CD14-positive monocyte (primary cell): ENCODE measurements at regions not wholly inside any gene's neighbourhood (a gene's known extent, or its start where the extent isn't known, plus 50 kb on each side); places are given as distances from the start of the nearest gene placed in this dataset.

Source experiments
- DNase-seq, 3 donors: peaks; one replicate each; pipeline ENCODE4 v3.0.0-alpha.2; 2011 to 2022
- H2AFZ ChIP-seq: 2 replicates; pipeline ENCODE4 v1.6.0; 2012; ENCODE audit warnings: mild to moderate bottlenecking, low read depth, low read length, inconsistent platforms; ENCODE audit not compliant: insufficient read depth, poor library complexity, severe bottlenecking
- H3K27ac ChIP-seq, 2 donors: 1 replicate in 1 of 2; 2 replicates in 1 of 2; pipeline ENCODE4 v1.5.1; 2012 to 2013; ENCODE audit warnings: low read length in 2 of 2, control low read depth in 1 of 2, inconsistent platforms in 1 of 2, low read depth in 1 of 2, mild to moderate bottlenecking in 1 of 2
- H3K27me3 ChIP-seq, 2 donors: one replicate each; pipeline versions ENCODE4 v1.6.0 to v1.6.1; 2011 to 2013; ENCODE audit warnings: low read length in 2 of 2; ENCODE audit not compliant: control insufficient read depth in 2 of 2, insufficient read depth in 2 of 2
- H3K36me3 ChIP-seq, 2 donors: replicated peaks in 1 of 2; 1 replicate in 1 of 2; 2 replicates in 1 of 2; pipeline versions ENCODE4 v1.5.1 to v1.6.1; 2012 to 2013; ENCODE audit warnings: low read length in 2 of 2, control low read depth in 1 of 2, inconsistent platforms in 1 of 2, mild to moderate bottlenecking in 1 of 2; ENCODE audit not compliant: insufficient read depth in 2 of 2, control insufficient read depth in 1 of 2
- H3K4me1 ChIP-seq, 2 donors: 1 replicate in 1 of 2; 2 replicates in 1 of 2; pipeline versions ENCODE4 v1.5.1 to v1.6.1; 2012 to 2013; ENCODE audit warnings: low read length in 2 of 2, control low read depth in 1 of 2, inconsistent platforms in 1 of 2, mild to moderate bottlenecking in 1 of 2, moderate library complexity in 1 of 2; ENCODE audit not compliant: insufficient read depth in 2 of 2, control insufficient read depth in 1 of 2
- H3K4me2 ChIP-seq: replicated peaks from 2 replicates; pipeline ENCODE3; 2012; ENCODE audit warnings: low read length, moderate library complexity, mild to moderate bottlenecking; ENCODE audit not compliant: poor library complexity, severe bottlenecking; ENCODE audit errors: extremely low read depth
- H3K4me3 ChIP-seq, 3 experiments: fragments of 200-600 bp in 1 of 3; sonication (generic) in 1 of 3; replicated peaks in 1 of 3; 1 replicate in 2 of 3; 2 replicates in 1 of 3; pipeline ENCODE4 v1.5.1; 2011 to 2013; ENCODE audit warnings: low read length in 3 of 3, mild to moderate bottlenecking in 3 of 3, control low read depth in 2 of 3, low read depth in 2 of 3, inconsistent platforms in 1 of 3, moderate library complexity in 1 of 3
- H3K79me2 ChIP-seq: 2 replicates; pipeline ENCODE4 v1.6.0; 2012; ENCODE audit warnings: mild to moderate bottlenecking, control low read depth, inconsistent platforms, low read length, moderate library complexity; ENCODE audit not compliant: insufficient read depth
- H3K9ac ChIP-seq: 2 replicates; pipeline ENCODE4 v1.6.0; 2017; ENCODE audit warnings: low read length, mild to moderate bottlenecking; ENCODE audit not compliant: insufficient read depth, poor library complexity, severe bottlenecking
- H3K9me3 ChIP-seq, 2 donors: replicated peaks in 1 of 2; 1 replicate in 1 of 2; 2 replicates in 1 of 2; pipeline versions ENCODE4 v1.5.1 to v1.6.1; 2012 to 2013; ENCODE audit warnings: low read length in 2 of 2, control low read depth in 1 of 2; ENCODE audit not compliant: control insufficient read depth in 1 of 2, insufficient read depth in 1 of 2
- H4K20me1 ChIP-seq: 2 replicates; pipeline ENCODE4 v1.6.0; 2012; ENCODE audit warnings: mild to moderate bottlenecking, low read length, control low read depth, moderate library complexity; ENCODE audit not compliant: insufficient read depth
- H3K27ac Mint-ChIP-seq, 7 donors: one replicate each; pipeline ENCODE4 v1.8.0; 2020; ENCODE audit warnings: mild to moderate bottlenecking in 7 of 7, mixed read lengths in 7 of 7, moderate library complexity in 6 of 7, inconsistent platforms in 2 of 7
- H3K27me3 Mint-ChIP-seq, 3 donors: one replicate each; pipeline ENCODE4 v1.8.0; 2021 to 2022; ENCODE audit warnings: low read depth in 3 of 3, mild to moderate bottlenecking in 3 of 3, mixed read lengths in 3 of 3, moderate library complexity in 3 of 3, inconsistent platforms in 1 of 3
- H3K36me3 Mint-ChIP-seq, 2 donors: one replicate each; pipeline ENCODE4 v1.8.0; 2020; ENCODE audit warnings: mixed read lengths in 2 of 2, inconsistent platforms in 1 of 2, mild to moderate bottlenecking in 1 of 2
- H3K4me1 Mint-ChIP-seq: one replicate; pipeline ENCODE4 v1.8.0; 2020; ENCODE audit warnings: mild to moderate bottlenecking, mixed read lengths
- H3K4me3 Mint-ChIP-seq, 2 donors: one replicate each; pipeline ENCODE4 v1.8.0; 2020; ENCODE audit warnings: mild to moderate bottlenecking in 2 of 2, mixed read lengths in 2 of 2, moderate library complexity in 1 of 2
- H3K9me3 Mint-ChIP-seq, 7 donors: one replicate each; pipeline ENCODE4 v1.8.0; 2020 to 2022; ENCODE audit warnings: mixed read lengths in 7 of 7, mild to moderate bottlenecking in 6 of 7, moderate library complexity in 6 of 7, inconsistent platforms in 2 of 7
- WGBS: methylation state at CpG from one replicate; pipeline ENCODE4 v1.1.5; 2013; ENCODE audit warnings: missing lambda C conversion rate; ENCODE audit not compliant: insufficient coverage; 5-methylcytosine and 5-hydroxymethylcytosine counted together
- intact Hi-C, 2 donors: fragments of 100-400 bp; cut with micrococcal nuclease; formaldehyde crosslinking; loops; one replicate each; pipeline versions ENCODE4 v1.15.0 to v1.15.1; 2023
- TF ChIP-seq, protein P1 (sequence below): fragments of 200-600 bp; IDR thresholded peaks from one replicate; pipeline ENCODE4 v1.8.0; 2022; ENCODE audit warnings: antibody characterized with exemption, mild to moderate bottlenecking

DNA sequence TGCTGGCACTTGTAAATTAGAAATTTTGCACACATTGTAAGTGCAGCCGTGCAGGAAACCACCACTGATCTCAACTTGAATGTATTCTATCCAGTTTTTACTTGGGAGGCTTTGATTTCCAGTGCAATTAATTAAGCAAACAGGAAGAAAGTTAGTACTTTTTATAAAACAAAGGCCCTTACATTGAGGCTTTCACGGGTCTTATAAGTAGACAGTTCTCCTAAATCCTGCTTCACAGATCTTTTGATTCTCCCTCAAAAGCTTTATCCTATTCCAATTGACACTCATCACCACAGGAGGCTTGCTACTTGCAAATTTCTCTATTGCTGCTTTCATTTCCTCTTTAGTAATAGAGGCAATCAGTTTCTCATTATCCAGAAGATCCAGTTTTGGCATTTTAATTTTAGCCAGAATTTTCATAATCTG is 90.1 kb downstream of the ERCC5 start:
- Mint-ChIP-seq H3K36me3 (no peaks in the 10 kb centered on the region), H3K4me3 (no peak overlapping the region), H3K27ac (no peak overlapping the region), H3K9me3 (peaks cover 2 to 8% (median 6%) of the 10 kb centered on the region in 7 donors), H3K27me3 (peaks cover 0 to 3% (median 2%) of the 10 kb centered on the region in 3 donors), H3K4me1 (no peaks in the 10 kb centered on the region)
- WGBS = 20% methylated on average over 1 of the region's 2 CpGs
- no peak overlapping the region for H2AFZ ChIP-seq
- H3K4me2 ChIP-seq = no peak overlapping the region
- no peaks in the 10 kb centered on the region for H3K36me3 ChIP-seq
- H3K9ac ChIP-seq = no peak overlapping the region
- no peak for DNase-seq
- no peaks in the 10 kb centered on the region for H3K79me2 ChIP-seq
- H3K27ac ChIP-seq = no peak overlapping the region
- H3K4me1 ChIP-seq = no peaks in the 10 kb centered on the region
- TF ChIP-seq, protein P1, sequence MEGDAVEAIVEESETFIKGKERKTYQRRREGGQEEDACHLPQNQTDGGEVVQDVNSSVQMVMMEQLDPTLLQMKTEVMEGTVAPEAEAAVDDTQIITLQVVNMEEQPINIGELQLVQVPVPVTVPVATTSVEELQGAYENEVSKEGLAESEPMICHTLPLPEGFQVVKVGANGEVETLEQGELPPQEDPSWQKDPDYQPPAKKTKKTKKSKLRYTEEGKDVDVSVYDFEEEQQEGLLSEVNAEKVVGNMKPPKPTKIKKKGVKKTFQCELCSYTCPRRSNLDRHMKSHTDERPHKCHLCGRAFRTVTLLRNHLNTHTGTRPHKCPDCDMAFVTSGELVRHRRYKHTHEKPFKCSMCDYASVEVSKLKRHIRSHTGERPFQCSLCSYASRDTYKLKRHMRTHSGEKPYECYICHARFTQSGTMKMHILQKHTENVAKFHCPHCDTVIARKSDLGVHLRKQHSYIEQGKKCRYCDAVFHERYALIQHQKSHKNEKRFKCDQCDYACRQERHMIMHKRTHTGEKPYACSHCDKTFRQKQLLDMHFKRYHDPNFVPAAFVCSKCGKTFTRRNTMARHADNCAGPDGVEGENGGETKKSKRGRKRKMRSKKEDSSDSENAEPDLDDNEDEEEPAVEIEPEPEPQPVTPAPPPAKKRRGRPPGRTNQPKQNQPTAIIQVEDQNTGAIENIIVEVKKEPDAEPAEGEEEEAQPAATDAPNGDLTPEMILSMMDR = no peak
- intact Hi-C loops = no loop called here
- H4K20me1 ChIP-seq = no peaks in the 10 kb centered on the region
- H3K4me3 ChIP-seq = no peak overlapping the region
- peaks cover 3 to 7% of the 10 kb centered on the region in 2 donors for H3K9me3 ChIP-seq
- H3K27me3 ChIP-seq = no peaks in the 10 kb centered on the region

DNA sequence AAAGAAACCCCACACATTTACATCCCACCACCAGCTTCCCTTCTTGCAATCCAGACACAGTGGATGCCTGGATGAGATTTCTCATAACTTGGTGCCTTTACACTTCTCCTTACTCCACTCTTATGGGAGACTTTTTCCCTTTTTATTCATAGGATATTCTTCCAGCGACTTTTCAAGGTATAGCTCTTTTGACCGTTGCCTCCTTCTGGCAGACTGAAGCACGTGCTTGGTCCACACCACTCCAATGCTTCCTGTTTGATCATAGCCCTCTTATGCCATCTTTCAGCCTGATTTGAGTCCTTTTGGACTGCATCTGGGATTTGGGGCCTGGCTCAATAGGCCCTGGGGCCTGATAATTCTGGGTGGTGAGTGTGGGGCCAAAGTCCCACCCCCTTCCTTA is 87.7 kb downstream of the ERCC5 start:
- TF ChIP-seq, protein P1 = no peak
- Histone ChIP-seq H4K20me1 (no peaks in the 10 kb centered on the region), H3K4me3 (no peak overlapping the region), H3K27me3 (no peaks in the 10 kb centered on the region), H3K4me2 (no peak overlapping the region), H3K9ac (no peak overlapping the region), H3K27ac (no peak overlapping the region), H3K79me2 (no peaks in the 10 kb centered on the region), H2AFZ (no peak overlapping the region), H3K9me3 (peaks cover 0 to 3% of the 10 kb centered on the region in 2 donors), H3K36me3 (no peaks in the 10 kb centered on the region), H3K4me1 (no peaks in the 10 kb centered on the region)
- no CpG with 5 or more reads among the region's 3 CpGs for WGBS
- H3K27ac Mint-ChIP-seq = no peak overlapping the region
- no peaks in the 10 kb centered on the region for H3K4me1 Mint-ChIP-seq
- peaks cover 0 to 3% (median 2%) of the 10 kb centered on the region in 3 donors for H3K27me3 Mint-ChIP-seq
- intact Hi-C loops = no loop called here
- DNase-seq = no peak
- no peaks in the 10 kb centered on the region for H3K36me3 Mint-ChIP-seq
- peaks cover 0 to 4% (median 1%) of the 10 kb centered on the region in 7 donors for H3K9me3 Mint-ChIP-seq
- no peak overlapping the region for H3K4me3 Mint-ChIP-seq
